ENCODE measurements at regions not wholly inside any gene's neighbourhood (a gene's known extent, or its start where the extent isn't known, plus 50 kb on each side); places are given as distances from the start of the nearest gene placed in this dataset.

DNA sequence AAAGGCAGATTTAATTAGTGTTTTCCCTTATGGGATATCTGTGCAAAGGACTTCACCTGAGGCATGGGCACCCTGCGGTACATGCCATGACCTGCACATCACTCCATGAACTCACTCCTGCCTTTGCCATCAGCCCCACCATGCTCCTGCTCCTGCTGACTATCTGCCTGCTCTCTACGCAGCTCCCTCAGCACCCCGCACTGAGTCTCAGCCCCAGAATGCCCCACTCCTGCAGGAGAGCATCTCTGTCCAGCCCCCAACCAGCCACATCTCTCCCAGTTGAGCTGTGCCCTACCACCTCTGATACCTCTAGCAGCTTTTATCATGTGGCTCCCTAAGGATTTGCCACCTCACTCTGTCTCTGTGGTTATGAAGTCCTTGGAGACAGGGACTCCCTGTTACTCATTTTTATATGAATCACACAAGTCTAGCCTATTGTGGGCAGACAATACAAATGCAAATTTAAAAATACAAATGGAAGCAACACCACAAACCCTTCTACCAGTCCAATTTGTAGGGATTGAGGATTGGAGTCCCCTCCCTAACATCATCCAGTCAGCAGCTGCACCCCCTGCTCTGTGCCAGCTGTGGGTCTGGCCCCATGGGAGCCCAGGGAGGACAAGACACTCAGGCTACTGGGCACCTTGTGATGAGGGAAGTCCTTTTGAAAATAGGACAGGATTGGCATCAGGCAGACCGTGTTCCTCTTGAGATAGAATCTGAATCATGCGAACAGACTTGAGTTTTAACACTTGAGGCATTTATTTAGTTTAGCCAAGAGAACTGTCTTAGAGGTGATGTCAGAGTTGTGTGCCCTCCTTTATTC is 689.6 kb upstream of the HS6ST1 start:
- DNase-seq: no peak
- Histone ChIP-seq H3K36me3 (ENCODE audit: low read depth, missing control alignments) (no peaks in the 10 kb centered on the region), H3K27ac (no peak overlapping the region), H3K4me3 (no peak overlapping the region), H3K27me3 (no peaks in the 10 kb centered on the region), H3K9me3 (no peaks in the 10 kb centered on the region), H3K4me1 (no peaks in the 10 kb centered on the region)
- 90 to 91% methylated on average over 5 of the region's 5 CpGs for WGBS, 2 donors
- intact Hi-C loops (cut with DNase I; ENCODE audit: low total_unique reads): no loop called here
- TF ChIP-seq, protein P1, sequence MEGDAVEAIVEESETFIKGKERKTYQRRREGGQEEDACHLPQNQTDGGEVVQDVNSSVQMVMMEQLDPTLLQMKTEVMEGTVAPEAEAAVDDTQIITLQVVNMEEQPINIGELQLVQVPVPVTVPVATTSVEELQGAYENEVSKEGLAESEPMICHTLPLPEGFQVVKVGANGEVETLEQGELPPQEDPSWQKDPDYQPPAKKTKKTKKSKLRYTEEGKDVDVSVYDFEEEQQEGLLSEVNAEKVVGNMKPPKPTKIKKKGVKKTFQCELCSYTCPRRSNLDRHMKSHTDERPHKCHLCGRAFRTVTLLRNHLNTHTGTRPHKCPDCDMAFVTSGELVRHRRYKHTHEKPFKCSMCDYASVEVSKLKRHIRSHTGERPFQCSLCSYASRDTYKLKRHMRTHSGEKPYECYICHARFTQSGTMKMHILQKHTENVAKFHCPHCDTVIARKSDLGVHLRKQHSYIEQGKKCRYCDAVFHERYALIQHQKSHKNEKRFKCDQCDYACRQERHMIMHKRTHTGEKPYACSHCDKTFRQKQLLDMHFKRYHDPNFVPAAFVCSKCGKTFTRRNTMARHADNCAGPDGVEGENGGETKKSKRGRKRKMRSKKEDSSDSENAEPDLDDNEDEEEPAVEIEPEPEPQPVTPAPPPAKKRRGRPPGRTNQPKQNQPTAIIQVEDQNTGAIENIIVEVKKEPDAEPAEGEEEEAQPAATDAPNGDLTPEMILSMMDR (IDR thresholded peaks at IDR 0.05): no peak
- TF ChIP-seq POLR2A (IDR thresholded peaks at IDR 0.05): no peak

DNA sequence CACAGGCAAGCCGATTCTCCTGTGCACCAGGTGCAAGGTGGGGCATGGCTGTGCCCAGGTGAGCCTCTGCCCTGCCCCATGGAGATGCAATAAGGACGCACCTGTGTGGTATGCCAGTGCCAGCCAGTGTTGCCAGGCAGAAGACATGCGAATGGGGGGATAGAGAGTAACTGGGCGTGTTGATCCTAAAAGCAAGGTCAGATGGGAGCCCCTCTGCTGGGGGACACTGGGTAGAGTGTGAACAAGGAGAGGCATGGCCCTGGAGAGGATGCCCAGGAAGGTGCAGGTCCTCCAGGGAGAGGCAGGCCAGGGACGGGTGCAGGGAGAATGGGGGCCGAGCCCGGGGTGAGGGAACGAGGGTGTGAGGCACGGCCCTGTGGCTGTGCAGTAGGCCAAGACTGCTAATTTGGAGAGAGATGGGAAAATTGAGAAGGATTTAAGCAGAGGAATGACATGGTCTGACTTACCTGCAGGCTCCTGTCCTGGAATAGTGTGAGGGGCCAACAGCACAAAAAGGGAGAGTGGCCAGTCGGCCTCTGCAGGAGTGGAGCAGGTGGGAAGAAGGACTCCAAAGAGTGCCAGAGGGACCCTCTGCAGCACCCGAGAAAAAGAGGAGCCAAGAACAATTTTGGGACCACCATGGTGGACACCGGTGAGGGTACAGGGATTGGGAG is 690.4 kb upstream of the HS6ST1 start:
- no peaks in the 10 kb centered on the region for H3K9me3 ChIP-seq
- no peaks in the 10 kb centered on the region for H3K36me3 ChIP-seq (ENCODE audit: low read depth, missing control alignments)
- H3K27ac ChIP-seq: no peak overlapping the region
- H3K27me3 ChIP-seq: no peaks in the 10 kb centered on the region
- DNase-seq: no peak
- no peak overlapping the region for H3K4me3 ChIP-seq
- intact Hi-C loops (cut with DNase I; ENCODE audit: low total_unique reads): no loop called here
- WGBS, 2 donors: 88 to 89% methylated on average over 12 of the region's 12 CpGs
- H3K4me1 ChIP-seq: no peaks in the 10 kb centered on the region
- TF ChIP-seq, protein P1 (IDR thresholded peaks at IDR 0.05): no peak
- TF ChIP-seq POLR2A (IDR thresholded peaks at IDR 0.05): no peak

DNA sequence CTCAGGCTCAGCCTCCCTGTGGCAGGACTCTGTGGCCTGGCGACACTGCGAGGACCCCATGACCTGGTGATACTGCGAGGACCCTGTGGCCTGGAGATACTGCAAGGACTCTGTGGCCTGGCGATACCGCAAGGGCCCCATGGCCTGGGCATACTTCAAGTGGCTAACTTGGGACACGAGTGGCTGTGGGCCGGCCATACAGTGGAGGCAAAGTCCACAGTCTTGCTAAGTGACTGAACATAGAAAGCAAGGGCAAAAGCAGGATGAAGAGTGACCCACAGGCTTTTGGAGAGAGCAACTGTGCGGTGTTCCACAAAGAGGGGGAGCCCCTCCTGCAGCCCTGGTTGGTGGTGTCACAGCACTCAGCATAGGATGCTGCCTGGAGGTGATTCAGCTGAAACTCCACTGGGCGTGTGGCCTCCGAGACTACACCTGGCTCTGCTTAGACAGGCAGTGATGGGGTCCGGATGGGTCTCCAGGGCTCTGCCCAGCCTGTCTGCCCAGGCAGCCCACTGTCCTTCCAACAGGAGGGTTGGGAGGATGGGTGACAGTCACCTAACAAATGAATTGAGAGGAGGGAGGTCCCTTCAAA is 691.0 kb upstream of the HS6ST1 start:
- intact Hi-C loops (cut with DNase I; ENCODE audit: low total_unique reads): no loop called here
- TF ChIP-seq, protein P1 (IDR thresholded peaks at IDR 0.05): no peak
- no peak for TF ChIP-seq POLR2A (IDR thresholded peaks at IDR 0.05)
- Histone ChIP-seq H3K27ac (no peak overlapping the region), H3K4me1 (no peaks in the 10 kb centered on the region), H3K36me3 (ENCODE audit: low read depth, missing control alignments) (no peaks in the 10 kb centered on the region), H3K27me3 (no peaks in the 10 kb centered on the region), H3K4me3 (no peak overlapping the region), H3K9me3 (no peaks in the 10 kb centered on the region)
- WGBS, 2 donors: 90 to 96% methylated on average over 11 of the region's 11 CpGs
- no peak for DNase-seq

DNA sequence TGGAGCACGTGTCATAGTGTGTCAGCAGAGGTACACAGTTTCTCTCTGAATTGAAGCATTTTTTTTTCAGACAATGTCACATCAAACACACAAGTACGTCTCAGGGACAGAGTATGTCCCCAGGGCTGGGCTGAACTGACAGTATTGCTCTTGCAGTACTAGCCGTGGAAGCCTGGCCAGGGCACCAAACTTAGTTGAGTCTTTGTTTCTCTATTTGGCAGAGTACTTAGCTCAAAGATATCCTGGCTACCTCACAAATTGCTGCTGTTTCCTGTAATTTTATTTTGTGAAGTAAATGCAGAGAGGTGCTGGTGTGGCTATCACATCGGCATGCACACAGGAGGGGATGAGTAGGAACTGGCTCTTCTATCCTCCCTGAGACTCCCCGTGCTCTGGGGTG is 691.6 kb upstream of the HS6ST1 start:
- WGBS, 2 donors: 77 to 86% methylated on average over 4 to 5 of the region's 5 CpGs

More for the DNA sequence above, 691.6 kb upstream of the HS6ST1 start:
- no peak for DNase-seq
- H3K9me3 ChIP-seq: no peaks in the 10 kb centered on the region
- no peak overlapping the region for H3K4me3 ChIP-seq
- TF ChIP-seq, protein P1 (IDR thresholded peaks at IDR 0.05): no peak
- TF ChIP-seq POLR2A (IDR thresholded peaks at IDR 0.05): no peak
- H3K4me1 ChIP-seq: no peaks in the 10 kb centered on the region
- no peak overlapping the region for H3K27ac ChIP-seq
- no peaks in the 10 kb centered on the region for H3K36me3 ChIP-seq (ENCODE audit: low read depth, missing control alignments)
- H3K27me3 ChIP-seq: no peaks in the 10 kb centered on the region
- intact Hi-C loops (cut with DNase I; ENCODE audit: low total_unique reads): no loop called here

All from testis (tissue), 2 donors.